ENCODE measurements at regions not wholly inside any gene's neighbourhood (a gene's known extent, or its start where the extent isn't known, plus 50 kb on each side); places are given as distances from the start of the nearest gene placed in this dataset.

- DNase-seq (ENCODE audit: low read depth in 1 of 2, low spot score in 1 of 2), result no peak
- TF ChIP-seq SPI1 (IDR thresholded peaks at IDR 0.05; ENCODE audit: borderline replicate concordance, low read depth) (no peak), POLR2AphosphoS5 (IDR thresholded peaks at IDR 0.05; ENCODE audit: low read depth) (no peak), REST (IDR thresholded peaks at IDR 0.05; ENCODE audit: insufficient replicate concordance, low read depth) (no peak), CTCF (IDR thresholded peaks at IDR 0.05; ENCODE audit: insufficient read depth, low read length) (no peak), GABPA (IDR thresholded peaks at IDR 0.05; ENCODE audit: low read depth) (no peak)
- Histone ChIP-seq H3K27me3 (ENCODE audit: insufficient read depth, poor library complexity, severe bottlenecking) (no peaks in the 10 kb centered on the region), H3K27ac (replicated peaks) (no peak overlapping the region), H3K4me3 (replicated peaks; ENCODE audit: insufficient read depth, low read length) (no peak overlapping the region)
Observed at GRCh38 chr6:14258695-14259593, 141.4 kb downstream of the CD83 start.

GRCh38 chr6:14259594-14260152 is 142.1 kb downstream of the CD83 start:
- H3K4me3 ChIP-seq (replicated peaks; ENCODE audit: insufficient read depth, low read length), result no peak overlapping the region
- no peak for DNase-seq (ENCODE audit: low read depth in 1 of 2, low spot score in 1 of 2)
- H3K27me3 ChIP-seq (ENCODE audit: insufficient read depth, poor library complexity, severe bottlenecking), result no peaks in the 10 kb centered on the region

More at GRCh38 chr6:14259594-14260152, 142.1 kb downstream of the CD83 start:
- no peak overlapping the region for H3K27ac ChIP-seq (replicated peaks)
- TF ChIP-seq CTCF (IDR thresholded peaks at IDR 0.05; ENCODE audit: insufficient read depth, low read length) (no peak), POLR2AphosphoS5 (IDR thresholded peaks at IDR 0.05; ENCODE audit: low read depth) (no peak), SPI1 (IDR thresholded peaks at IDR 0.05; ENCODE audit: borderline replicate concordance, low read depth) (no peak), GABPA (IDR thresholded peaks at IDR 0.05; ENCODE audit: low read depth) (no peak), REST (IDR thresholded peaks at IDR 0.05; ENCODE audit: insufficient replicate concordance, low read depth) (no peak)

Data from HL-60 (cell line).